ENCODE measurements at regions not wholly inside any gene's neighbourhood (a gene's known extent, or its start where the extent isn't known, plus 50 kb on each side); places are given as distances from the start of the nearest gene placed in this dataset.

DNA sequence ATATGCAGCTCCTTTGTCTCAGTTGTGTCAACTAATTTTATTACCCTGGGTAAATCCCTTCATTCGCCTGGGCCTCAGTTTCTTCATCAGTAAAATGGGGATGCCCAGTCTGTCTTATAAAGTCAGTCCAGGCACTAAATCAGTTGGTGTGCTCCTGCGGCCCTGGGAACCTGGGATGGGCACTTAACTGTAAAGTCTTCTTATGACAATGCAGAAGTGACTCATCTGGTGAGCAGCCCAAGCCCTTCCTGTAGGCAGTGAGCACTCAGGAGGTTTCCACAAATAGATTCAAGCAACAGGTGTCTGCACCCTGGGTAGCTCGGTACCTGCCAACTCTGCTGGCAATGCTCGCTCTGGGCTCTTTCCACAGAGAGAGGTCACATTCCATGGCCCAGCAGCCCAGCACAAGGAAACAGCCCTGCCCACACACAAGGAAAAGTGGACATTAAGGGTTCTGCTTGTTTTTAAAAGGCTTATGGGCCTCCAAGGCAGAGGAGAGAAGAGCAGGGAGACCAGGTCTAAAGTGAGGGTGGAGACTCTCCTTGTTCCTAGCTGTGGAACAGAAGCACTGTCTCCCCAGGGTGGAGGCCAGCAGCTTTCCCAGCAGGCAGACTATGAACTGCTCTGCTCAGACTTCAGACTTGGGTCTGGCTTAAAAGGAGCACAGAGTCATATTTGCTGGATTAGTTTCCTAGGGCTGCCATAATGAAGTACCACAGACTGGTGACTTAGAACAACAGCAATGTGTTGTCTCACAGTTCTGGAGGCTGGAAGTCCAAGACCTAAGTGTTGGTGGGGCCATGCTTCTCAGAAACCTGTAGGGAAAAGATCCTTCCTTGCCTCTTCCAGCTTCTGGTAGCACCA is 89.7 kb upstream of the ADRA1B start:
- TF ChIP-seq, protein P1, sequence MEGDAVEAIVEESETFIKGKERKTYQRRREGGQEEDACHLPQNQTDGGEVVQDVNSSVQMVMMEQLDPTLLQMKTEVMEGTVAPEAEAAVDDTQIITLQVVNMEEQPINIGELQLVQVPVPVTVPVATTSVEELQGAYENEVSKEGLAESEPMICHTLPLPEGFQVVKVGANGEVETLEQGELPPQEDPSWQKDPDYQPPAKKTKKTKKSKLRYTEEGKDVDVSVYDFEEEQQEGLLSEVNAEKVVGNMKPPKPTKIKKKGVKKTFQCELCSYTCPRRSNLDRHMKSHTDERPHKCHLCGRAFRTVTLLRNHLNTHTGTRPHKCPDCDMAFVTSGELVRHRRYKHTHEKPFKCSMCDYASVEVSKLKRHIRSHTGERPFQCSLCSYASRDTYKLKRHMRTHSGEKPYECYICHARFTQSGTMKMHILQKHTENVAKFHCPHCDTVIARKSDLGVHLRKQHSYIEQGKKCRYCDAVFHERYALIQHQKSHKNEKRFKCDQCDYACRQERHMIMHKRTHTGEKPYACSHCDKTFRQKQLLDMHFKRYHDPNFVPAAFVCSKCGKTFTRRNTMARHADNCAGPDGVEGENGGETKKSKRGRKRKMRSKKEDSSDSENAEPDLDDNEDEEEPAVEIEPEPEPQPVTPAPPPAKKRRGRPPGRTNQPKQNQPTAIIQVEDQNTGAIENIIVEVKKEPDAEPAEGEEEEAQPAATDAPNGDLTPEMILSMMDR (IDR thresholded peaks at IDR 0.05; ENCODE audit: low read length): no peak
- no peak for TF ChIP-seq EZH2 (optimal IDR thresholded peaks at IDR 0.05; ENCODE audit: low read depth, low read length)
- no peak for TF ChIP-seq EZH2phosphoT487 (IDR thresholded peaks at IDR 0.05; ENCODE audit: low read length)
